Hematopoietic multipotent progenitor cell treated with erythropoietin and hydrocortisone succinate and interleukin-3 and kit ligand, for 6 days (in vitro differentiated cells): ENCODE measurements at regions not wholly inside any gene's neighbourhood (a gene's known extent, or its start where the extent isn't known, plus 50 kb on each side); places are given as distances from the start of the nearest gene placed in this dataset.
"Not testable (repeated sequence)": the region's sequence is repeated elsewhere in the genome, so short reads cannot be mapped to it uniquely, and the experiment has no call there.

ENCODE experiments used
- DNase-seq: peaks from one replicate; pipeline ENCODE4 v3.0.0-alpha.2; 2015

DNA sequence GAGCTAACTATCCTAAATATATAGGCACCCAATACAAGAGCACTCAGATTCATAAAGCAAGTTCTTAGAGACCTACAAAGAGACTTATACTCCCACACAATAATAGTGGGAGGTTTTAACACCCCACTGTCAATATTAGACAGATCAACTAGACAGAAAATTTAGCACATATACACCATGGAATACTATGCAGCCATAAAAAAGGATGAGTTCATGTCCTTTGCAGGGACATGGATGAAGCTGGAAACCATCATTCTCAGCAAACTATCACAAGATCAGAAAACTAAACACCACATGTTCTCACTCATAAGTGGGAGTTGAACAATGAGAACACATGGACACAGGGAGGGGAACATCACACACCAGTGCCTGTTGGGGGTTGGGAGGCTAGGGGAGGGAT, 358.9 kb upstream of the KCND2 start:
- DNase-seq, result not testable (repeated sequence)

DNA sequence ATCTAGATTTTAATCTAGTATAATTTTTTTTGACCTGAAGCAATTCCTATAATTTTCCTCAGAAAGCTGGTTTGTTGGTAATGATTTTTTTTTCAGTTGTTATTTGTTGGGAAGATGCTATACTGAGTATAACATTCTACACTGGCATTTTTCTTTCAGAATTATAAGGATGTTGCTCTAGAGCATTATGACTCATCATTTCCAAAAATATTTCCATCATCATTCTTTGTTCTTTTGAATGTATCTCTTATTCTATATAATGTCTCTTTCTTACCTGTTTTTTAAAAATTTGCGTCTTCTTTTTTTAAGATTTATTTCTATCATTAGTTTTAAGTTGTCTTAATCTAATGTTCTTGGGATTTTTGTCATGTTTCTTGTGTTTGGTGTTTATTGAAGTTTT, 356.5 kb upstream of the KCND2 start:
- DNase-seq, result no peak

DNA sequence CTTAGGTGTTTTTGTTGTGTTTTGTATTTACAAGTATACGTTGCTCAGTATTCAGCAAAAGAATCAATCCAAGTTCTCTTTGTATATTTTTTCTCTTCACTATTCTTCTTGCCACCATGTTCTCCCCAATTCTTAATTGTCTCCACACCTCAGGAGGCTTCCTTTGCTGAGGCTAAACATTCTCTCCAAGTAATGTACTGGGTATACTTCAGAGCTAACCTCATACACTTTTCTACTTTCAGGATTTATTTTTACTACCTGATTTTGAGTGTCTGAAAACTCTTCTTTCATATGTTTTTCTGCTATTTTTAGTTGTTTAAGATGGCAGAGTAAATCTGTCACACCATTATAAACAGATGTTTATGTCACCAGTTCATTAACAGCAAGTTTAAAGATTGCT, 354.8 kb upstream of the KCND2 start:
- no peak for DNase-seq

DNA sequence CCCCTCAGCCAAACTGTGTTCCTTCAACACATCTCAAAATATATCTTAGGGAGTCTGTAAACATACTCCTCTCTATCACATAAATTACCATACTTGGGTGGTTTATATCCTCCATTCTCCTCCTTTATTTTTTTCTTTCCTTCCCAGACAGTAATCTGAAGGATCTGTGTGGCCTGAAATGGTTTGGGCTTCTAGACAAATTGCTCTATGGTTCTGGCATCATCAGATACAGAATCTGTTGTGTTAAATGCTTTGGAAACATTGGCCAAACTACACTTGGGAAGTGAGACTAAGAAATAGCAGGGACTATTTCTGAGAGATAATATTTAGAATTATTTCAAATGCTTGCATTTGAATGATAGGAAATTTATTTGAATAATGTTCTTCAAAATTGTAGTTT, 353.0 kb upstream of the KCND2 start:
- DNase-seq, result no peak

DNA sequence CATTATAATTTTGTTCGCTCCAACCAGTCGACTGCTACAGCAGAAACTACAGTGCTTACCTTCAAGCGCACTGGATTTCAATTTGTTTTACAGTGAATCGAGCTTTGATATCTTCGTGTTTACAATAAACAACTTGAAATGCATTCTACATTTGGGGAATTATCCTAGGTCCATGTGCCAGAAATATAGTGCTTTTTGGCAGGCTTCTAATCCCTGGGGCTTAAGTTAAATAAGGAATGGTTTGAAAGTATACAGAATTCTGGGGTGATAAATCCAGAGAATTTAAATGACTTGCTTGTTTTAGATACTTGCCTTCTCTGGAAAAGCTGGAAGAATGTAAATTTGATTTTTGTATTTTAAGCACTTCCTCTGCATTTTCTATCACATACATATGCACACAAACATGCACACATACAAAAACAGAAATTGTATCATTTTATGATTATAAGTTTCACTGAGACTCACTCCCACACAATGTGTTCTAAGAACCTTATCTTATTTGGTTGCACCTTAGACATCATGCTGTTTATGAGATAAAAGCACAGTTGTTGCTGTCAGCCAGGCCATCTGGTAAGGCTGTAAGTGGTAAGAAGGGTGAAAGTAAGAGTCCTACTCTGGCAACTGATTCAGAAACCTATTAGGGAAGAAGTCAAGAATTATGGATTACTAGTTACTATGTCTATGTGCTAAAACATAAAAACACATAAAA, 347.2 kb upstream of the KCND2 start:
- DNase-seq, result peak; percentile 22

DNA sequence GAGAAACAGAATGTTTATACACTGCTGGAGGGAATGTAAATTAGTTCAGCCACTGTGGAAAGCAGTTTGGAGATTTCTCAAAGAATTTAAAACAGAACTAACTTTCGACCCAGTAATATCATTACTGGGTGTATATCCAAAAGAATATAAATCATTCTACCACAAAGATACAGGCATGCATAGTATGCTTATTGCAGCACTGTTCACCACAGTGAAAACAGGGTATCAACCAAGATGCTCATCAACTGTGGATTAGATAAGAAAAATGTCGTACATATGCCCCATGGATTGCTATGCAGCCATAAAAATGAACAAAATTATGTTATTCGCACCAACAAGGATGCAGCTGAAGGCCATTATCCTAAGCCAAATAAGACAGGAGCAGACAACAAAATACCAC, 343.1 kb upstream of the KCND2 start:
- no peak for DNase-seq

DNA sequence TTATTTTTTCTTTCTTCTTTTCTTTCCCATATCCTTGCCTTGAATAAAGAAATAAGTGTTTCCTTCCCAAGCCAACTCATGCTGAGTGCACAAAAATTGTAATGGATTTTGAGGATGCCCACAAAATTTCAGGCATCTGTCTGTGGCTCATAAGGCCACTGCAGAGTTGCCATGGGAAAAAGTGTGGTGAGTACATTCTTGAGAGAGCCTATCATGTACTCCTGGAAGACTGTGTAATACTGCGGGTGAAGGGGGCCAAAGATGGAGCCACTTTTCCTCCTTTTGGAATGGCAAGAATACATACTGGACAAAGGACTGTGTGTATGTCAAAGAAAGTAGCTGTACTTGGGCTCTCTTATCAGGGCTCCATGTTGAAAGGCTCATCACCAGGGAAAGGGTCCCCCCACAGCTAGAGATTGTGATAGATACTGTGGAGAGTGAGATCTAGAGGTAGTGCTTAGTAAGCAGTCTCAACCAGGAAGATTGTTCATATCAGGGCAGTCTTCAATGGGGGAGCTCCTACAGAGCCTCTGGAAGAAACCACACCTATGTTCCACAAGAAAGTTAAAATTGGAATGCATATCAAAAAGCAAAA, 341.6 kb upstream of the KCND2 start:
- DNase-seq, result no peak

DNA sequence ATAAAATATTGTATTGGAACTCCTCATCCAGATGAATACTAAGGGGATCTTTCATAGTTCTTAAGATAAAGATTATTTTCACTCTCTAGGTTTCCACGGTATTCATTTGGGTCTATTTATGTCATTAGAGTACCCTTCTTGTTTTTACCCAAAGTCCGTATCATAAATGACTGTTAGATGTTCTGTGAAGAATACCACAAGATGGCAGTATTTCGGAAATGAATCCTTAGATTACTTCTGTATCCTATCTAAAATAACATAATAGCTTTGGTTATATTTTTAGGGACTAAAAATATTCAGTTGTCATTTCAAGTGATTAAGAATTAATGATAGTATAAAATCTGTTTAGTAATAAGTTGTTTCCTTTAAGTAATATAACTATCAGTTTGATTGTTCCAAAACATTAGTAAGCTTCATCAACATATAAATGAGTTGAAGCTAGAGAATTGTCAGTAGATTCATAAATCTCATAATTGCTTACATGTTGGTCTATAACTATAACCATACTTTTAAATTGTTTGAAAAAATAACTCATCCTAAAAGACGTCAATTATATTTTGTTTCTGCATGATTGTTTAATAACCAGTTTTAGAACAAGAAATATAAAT, 337.5 kb upstream of the KCND2 start:
- DNase-seq, result peak; percentile 70

DNA sequence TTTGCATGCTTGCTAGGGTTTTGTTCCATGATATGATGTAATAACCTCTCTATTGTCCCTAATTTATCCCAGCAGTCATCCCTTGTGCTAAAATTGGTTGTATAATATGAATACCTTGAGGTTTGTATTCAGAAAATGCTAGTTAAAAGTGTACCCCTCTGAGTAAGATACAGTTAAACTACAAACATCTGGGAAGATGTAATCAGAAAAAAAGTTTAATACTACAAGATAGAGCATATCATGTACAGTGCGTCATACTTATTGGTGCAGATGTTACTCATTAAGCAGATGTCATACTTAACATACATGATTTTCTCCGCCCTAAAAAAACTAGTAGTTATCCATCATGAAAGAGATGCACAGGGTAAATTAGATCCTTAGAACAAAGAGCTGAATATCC, 336.1 kb upstream of the KCND2 start:
- DNase-seq, result no peak

DNA sequence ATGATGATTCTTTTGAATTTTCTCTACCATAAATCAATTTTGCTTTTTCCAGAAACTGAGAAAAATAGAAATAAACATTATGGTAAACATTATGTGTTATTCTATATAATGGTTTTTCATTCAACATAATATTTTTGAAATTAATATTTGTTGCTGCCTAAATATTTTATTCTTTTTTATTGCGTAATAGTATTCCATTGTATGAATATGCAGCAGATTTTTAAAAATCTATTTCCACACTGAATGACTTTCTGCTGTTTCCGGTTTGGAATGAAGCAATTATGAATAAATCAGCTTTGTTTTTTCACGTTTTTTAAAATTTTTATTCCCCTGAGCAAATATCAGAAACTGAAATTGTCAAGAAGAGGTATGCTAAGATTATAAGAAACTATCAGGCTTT, 335.2 kb upstream of the KCND2 start:
- DNase-seq, result no peak

DNA sequence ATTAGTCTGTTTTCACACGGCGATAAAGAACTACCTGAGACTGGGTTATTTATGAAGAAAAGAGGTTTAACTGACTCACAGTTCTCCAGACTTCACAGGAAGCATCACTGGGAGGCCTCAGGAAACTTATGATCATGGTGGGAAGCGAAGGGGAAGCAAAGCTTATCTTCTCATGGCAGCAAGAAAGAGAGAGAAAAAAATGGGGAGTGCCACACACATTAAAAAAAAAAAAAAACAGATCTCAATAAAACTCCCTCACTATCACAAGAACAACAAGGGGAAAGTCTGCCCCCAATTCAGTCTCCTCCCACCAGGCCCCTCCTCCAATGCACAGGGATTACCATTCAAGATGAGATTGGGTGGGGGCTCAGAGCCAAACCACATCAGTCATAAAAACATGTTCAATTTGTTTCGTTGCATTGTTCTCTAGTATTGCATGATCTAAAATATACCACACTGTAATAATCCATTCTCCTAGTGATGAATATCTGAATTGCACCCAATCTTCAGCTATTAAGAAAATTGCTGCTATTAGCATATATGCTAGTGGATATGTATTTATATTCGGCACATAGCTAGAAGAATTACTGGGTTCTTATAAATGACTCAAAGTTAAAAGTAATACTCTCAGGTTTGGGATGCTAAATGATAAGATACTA, 328.9 kb upstream of the KCND2 start:
- peak; percentile 63 for DNase-seq

DNA sequence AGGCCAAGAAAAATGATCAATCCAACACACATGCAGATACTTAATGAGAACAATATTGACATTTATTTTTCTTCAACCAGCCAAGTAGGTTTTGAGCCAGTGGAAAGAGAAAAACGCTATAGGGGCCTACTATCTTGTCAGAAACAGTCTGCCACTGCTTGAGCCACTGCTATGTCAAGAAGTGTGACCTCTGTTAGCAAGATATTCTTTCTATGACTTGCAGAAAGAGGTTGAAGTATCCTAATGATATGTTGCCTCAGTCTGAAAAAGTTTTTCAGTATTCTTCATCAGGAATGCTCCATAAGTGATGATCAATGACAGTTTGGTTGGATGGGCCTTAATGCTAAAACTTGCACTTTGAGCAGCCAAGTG, 328.4 kb upstream of the KCND2 start:
- no peak for DNase-seq

DNA sequence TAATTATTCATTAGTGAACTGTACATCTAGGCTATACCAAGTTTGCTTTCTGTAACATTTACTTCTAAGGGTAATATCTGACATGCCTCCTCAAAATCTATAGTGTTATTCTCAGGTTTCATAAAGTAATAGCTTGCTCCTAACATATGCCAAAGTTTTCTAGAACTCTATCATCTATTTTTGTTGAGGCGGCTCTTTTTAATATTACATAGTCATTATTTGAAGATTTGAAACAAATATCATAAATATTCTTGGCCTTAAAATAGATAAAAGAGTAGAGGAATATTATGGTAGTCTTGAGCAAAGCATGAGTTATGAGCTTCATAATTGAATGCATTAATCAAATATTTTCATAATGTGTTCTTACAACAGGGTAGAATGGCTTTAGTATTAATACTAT, 327.2 kb upstream of the KCND2 start:
- DNase-seq, result no peak

DNA sequence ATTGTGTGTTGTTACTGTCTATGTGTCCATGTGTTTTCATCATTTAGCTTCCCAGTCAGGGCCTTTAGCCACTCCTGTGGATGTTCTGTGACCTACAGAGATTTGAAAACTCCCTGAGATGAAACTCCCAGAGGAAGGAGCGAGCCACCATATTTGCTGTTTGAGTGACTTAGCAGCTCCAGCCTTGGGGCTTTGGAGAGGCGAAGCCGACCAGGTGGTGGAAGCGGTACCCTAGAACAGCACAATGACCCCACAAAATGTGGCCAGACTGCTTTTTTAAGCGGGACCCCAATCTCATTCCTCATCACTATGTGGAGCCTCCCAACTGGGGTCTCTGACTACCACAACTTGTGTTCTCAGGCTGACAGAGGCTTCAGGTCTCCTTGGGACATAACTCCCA, 323.9 kb upstream of the KCND2 start:
- no peak for DNase-seq

DNA sequence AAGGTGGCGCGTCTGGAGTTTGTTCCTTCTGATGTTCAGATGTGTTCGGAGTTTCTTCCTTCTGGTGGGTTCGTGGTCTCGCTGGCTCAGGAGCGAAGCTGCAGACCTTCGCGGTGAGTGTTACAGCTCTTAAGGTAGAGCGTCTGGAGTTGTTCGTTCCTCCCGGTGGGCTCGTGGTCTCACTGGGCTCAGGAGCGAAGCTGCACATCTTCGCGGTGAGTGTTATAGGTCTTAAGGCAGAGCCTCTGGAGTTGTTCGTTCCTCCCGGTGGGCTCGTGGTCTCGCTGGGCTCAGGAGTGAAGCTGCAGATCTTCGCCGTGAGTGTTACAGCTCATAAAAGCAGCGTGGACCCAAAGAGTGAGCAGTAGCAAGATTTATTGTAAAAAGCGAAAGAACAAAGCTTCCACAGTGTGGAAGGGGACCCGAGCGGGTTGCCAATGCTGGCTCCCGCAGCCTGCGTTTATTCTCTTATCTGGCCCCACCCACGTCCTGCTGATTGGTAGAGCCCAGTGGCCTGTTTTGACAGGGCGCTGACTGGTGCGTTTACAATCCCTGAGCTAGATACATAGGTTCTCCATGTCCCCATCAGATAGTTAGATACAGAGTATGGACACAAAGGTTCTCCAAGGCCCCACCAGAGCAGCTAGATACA, 322.5 kb upstream of the KCND2 start:
- DNase-seq, result not testable (repeated sequence)

DNA sequence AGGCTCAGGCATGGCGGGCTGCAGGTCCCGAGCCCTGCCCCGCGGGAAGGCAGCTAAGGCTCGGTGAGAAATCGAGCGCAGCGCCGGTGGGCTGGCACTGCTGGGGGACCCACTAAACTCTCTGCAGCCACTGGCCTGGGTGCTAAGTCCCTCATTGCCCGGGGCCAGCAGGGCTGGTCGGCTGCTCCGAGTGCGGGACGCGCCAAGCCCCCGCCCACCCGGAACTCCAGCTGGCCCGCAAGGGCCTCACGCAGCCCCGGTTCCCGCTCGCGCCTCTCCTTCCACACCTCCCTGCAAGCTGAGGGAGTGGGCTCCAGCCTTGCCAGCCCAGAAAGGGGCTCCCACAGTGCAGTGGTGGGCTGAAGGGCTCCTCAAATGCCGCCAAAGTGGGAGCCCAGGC, 321.4 kb upstream of the KCND2 start:
- DNase-seq, result not testable (repeated sequence)

DNA sequence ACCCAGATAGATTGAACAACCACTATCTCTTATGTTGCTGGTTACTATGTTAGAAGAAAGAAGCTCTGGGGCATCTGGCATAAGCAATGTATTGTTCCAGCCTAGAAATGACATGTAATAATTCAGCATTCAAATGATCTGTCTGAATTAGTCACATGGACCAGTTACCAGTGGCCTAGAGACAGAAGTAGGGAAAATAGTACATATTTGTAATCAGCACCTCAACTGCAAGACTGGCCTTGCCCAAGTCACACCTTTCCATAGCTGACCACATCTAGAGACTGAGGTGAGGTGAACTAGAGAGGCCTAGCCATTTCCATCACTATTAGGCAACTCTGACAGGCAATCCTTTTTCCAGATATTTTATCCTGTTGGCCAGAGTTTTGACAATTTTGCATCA, 315.6 kb upstream of the KCND2 start:
- DNase-seq, result no peak

DNA sequence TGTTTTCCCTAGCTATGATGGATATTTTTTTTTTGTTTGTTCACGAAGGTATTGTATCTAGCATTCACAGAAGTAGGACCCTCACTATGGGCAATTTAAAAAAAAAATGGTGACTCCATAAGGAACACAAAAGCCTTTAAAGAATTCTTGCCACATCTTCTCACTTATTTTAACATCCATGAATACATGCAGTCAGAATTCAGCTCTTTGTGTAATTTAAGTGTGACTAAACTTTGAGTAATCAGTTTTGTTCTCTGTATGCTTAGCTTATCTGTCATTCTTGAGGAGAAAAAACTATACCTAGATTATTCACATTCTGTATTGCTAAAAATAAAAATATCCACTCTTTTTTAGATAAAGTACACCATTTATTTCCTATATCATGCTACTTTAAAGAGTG, 313.2 kb upstream of the KCND2 start:
- no peak for DNase-seq

DNA sequence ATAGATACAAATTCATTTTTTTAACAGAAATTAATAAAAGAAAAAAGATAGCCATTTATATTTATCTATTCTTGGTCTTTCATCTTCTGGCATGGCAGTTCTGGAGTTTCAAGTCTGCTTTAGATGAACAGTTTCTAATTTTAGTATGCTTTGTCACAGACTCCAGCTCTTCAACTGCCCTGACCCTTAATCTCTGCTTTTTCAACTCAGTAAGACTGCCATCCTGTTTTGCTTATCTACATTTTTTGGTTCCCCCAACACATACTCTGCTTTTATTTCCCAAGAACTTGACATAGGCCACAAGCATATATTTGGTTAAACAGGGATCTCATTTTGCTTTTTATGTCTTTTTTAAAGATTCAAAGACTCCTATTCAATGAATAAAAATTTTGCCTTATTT, 309.3 kb upstream of the KCND2 start:
- no peak for DNase-seq

DNA sequence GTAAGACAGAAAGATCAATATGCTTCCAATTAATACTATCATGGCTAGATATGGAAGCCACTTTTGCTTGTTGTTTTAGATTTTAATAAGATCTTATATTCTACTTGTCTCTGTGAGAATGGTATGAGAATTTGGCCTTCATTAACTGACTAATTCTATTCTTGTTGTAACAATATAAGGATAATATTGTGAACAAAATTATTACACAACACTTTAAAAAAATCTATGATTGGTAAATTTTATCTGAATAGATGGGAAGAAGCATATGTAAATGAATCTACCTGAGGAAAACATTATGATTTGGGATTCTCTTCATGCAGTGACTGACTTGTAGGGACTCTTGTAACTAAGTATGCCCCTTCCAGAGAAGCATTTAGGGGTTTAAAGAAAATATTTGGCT, 308.9 kb upstream of the KCND2 start:
- DNase-seq, result no peak

DNA sequence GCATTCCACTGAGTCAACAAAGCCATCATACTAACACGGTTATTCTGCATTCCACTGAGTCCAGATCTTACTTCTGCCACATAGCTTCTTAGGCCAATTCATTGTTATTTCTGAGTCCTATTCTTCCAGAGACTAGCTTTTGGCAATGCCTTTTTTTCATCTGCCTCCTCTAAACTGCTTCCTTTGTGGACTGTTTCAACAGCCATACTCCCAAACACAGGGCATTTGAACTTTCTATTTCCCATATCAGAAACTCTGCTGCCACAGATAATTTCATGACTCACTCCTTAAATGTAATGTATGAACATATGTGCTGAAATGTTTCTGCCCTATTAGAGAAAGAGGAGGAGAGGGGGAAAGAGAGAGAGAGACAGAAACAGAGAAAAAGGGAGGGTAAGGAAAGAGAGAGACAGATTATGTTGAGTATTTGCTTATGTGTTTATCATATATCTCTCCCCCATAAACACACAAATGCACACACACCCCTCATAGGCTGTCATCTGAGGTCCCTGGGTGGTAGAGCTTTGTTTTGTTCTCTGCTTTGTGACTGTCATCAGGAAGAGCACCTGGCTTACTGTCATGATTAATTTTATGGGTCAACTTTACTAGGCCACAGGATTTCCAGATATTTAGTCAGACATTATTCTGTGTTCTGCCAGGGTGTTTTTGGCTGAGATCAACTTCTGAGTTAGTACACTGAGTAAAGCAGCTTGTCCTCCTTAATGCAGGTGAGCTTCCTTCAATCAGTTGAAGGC, 308.0 kb upstream of the KCND2 start:
- no peak for DNase-seq

DNA sequence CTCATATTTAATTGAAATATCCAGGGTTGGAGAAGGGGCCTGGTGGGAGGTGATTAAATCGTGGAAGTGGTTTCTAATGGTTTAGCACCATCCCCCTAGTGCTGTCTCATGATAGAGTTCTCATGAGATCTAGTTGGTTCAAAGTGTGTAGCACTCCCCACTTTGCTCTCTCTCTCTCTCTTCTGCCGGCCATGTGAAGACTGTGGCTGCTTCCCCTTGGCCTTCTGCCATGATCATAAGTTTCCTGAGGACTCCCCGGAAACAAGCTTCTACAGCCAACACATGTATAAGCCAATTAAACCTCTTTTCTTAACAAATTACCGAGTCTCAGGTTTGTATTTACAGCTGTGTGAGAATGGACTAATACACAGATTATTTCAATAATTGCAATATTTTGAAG, 305.8 kb upstream of the KCND2 start:
- no peak for DNase-seq

DNA sequence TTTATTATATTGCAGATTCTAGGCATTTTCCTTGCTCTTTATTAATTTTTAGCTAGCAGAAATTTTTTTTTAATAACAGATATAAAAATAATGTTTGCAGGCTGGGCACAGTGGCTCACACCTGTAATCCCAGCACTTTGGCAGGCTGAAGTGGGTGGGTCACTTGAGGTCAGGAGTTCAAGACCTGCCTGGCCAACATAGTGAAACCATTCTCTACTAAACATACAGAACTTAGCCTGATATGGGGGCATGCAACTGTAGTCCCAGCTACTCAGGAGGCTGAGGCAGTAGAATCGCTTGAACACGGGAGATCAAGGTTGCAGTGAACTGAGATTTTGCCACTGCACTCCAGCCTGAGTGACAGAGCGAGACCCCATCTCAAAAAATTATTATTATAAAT, 304.6 kb upstream of the KCND2 start:
- not testable (repeated sequence) for DNase-seq
